Neural progenitor cell (in vitro differentiated cells): ENCODE measurements at regions not wholly inside any gene's neighbourhood (a gene's known extent, or its start where the extent isn't known, plus 50 kb on each side); places are given as distances from the start of the nearest gene placed in this dataset.

ENCODE experiments used
- CTCF ChIP-seq: fragments of 200-600 bp; sonication (generic); IDR thresholded peaks from 2 replicates; pipeline ENCODE4 v1.5.1; 2017; ENCODE audit warnings: antibody characterized with exemption, mild to moderate bottlenecking
- EZH2 ChIP-seq: fragments of 200-600 bp; sonication (generic); IDR thresholded peaks from 2 replicates; pipeline ENCODE4 v1.6.1; 2017; ENCODE audit warnings: antibody characterized with exemption, mild to moderate bottlenecking, moderate library complexity
- EZH2phosphoT487 ChIP-seq: fragments of 200-600 bp; sonication (generic); IDR thresholded peaks from 2 replicates; pipeline ENCODE4 v1.6.1; 2017; ENCODE audit warnings: antibody characterized with exemption

- TF ChIP-seq CTCF: no peak
- no peak for TF ChIP-seq EZH2
- TF ChIP-seq EZH2phosphoT487: no peak
Observed at GRCh38 chr2:37771600-37772088, 100.2 kb upstream of the CDC42EP3 start.
